CD14-positive monocyte (primary cell): ENCODE measurements at regions not wholly inside any gene's neighbourhood (a gene's known extent, or its start where the extent isn't known, plus 50 kb on each side); places are given as distances from the start of the nearest gene placed in this dataset.
"Not testable (repeated sequence)": the region's sequence is repeated elsewhere in the genome, so short reads cannot be mapped to it uniquely, and the experiment has no call there.

Experiments used
- DNase-seq, 3 donors: peaks; one replicate each; pipeline ENCODE4 v3.0.0-alpha.2; 2011 to 2022
- H2AFZ ChIP-seq: 2 replicates; pipeline ENCODE4 v1.6.0; 2012; ENCODE audit warnings: mild to moderate bottlenecking, low read depth, low read length, inconsistent platforms; ENCODE audit not compliant: insufficient read depth, poor library complexity, severe bottlenecking
- H3K27ac ChIP-seq, 2 donors: 1 replicate in 1 of 2; 2 replicates in 1 of 2; pipeline ENCODE4 v1.5.1; 2012 to 2013; ENCODE audit warnings: low read length in 2 of 2, control low read depth in 1 of 2, inconsistent platforms in 1 of 2, low read depth in 1 of 2, mild to moderate bottlenecking in 1 of 2
- H3K27me3 ChIP-seq, 2 donors: one replicate each; pipeline versions ENCODE4 v1.6.0 to v1.6.1; 2011 to 2013; ENCODE audit warnings: low read length in 2 of 2; ENCODE audit not compliant: control insufficient read depth in 2 of 2, insufficient read depth in 2 of 2
- H3K36me3 ChIP-seq, 2 donors: replicated peaks in 1 of 2; 1 replicate in 1 of 2; 2 replicates in 1 of 2; pipeline versions ENCODE4 v1.5.1 to v1.6.1; 2012 to 2013; ENCODE audit warnings: low read length in 2 of 2, control low read depth in 1 of 2, inconsistent platforms in 1 of 2, mild to moderate bottlenecking in 1 of 2; ENCODE audit not compliant: insufficient read depth in 2 of 2, control insufficient read depth in 1 of 2
- H3K4me1 ChIP-seq, 2 donors: 1 replicate in 1 of 2; 2 replicates in 1 of 2; pipeline versions ENCODE4 v1.5.1 to v1.6.1; 2012 to 2013; ENCODE audit warnings: low read length in 2 of 2, control low read depth in 1 of 2, inconsistent platforms in 1 of 2, mild to moderate bottlenecking in 1 of 2, moderate library complexity in 1 of 2; ENCODE audit not compliant: insufficient read depth in 2 of 2, control insufficient read depth in 1 of 2
- H3K4me2 ChIP-seq: replicated peaks from 2 replicates; pipeline ENCODE3; 2012; ENCODE audit warnings: low read length, moderate library complexity, mild to moderate bottlenecking; ENCODE audit not compliant: poor library complexity, severe bottlenecking; ENCODE audit errors: extremely low read depth
- H3K4me3 ChIP-seq, 3 experiments: fragments of 200-600 bp in 1 of 3; sonication (generic) in 1 of 3; replicated peaks in 1 of 3; 1 replicate in 2 of 3; 2 replicates in 1 of 3; pipeline ENCODE4 v1.5.1; 2011 to 2013; ENCODE audit warnings: low read length in 3 of 3, mild to moderate bottlenecking in 3 of 3, control low read depth in 2 of 3, low read depth in 2 of 3, inconsistent platforms in 1 of 3, moderate library complexity in 1 of 3
- H3K79me2 ChIP-seq: 2 replicates; pipeline ENCODE4 v1.6.0; 2012; ENCODE audit warnings: mild to moderate bottlenecking, control low read depth, inconsistent platforms, low read length, moderate library complexity; ENCODE audit not compliant: insufficient read depth
- H3K9ac ChIP-seq: 2 replicates; pipeline ENCODE4 v1.6.0; 2017; ENCODE audit warnings: low read length, mild to moderate bottlenecking; ENCODE audit not compliant: insufficient read depth, poor library complexity, severe bottlenecking
- H3K9me3 ChIP-seq, 2 donors: replicated peaks in 1 of 2; 1 replicate in 1 of 2; 2 replicates in 1 of 2; pipeline versions ENCODE4 v1.5.1 to v1.6.1; 2012 to 2013; ENCODE audit warnings: low read length in 2 of 2, control low read depth in 1 of 2; ENCODE audit not compliant: control insufficient read depth in 1 of 2, insufficient read depth in 1 of 2
- H4K20me1 ChIP-seq: 2 replicates; pipeline ENCODE4 v1.6.0; 2012; ENCODE audit warnings: mild to moderate bottlenecking, low read length, control low read depth, moderate library complexity; ENCODE audit not compliant: insufficient read depth
- H3K27ac Mint-ChIP-seq, 7 donors: one replicate each; pipeline ENCODE4 v1.8.0; 2020; ENCODE audit warnings: mild to moderate bottlenecking in 7 of 7, mixed read lengths in 7 of 7, moderate library complexity in 6 of 7, inconsistent platforms in 2 of 7
- H3K27me3 Mint-ChIP-seq, 3 donors: one replicate each; pipeline ENCODE4 v1.8.0; 2021 to 2022; ENCODE audit warnings: low read depth in 3 of 3, mild to moderate bottlenecking in 3 of 3, mixed read lengths in 3 of 3, moderate library complexity in 3 of 3, inconsistent platforms in 1 of 3
- H3K36me3 Mint-ChIP-seq, 2 donors: one replicate each; pipeline ENCODE4 v1.8.0; 2020; ENCODE audit warnings: mixed read lengths in 2 of 2, inconsistent platforms in 1 of 2, mild to moderate bottlenecking in 1 of 2
- H3K4me1 Mint-ChIP-seq: one replicate; pipeline ENCODE4 v1.8.0; 2020; ENCODE audit warnings: mild to moderate bottlenecking, mixed read lengths
- H3K4me3 Mint-ChIP-seq, 2 donors: one replicate each; pipeline ENCODE4 v1.8.0; 2020; ENCODE audit warnings: mild to moderate bottlenecking in 2 of 2, mixed read lengths in 2 of 2, moderate library complexity in 1 of 2
- H3K9me3 Mint-ChIP-seq, 7 donors: one replicate each; pipeline ENCODE4 v1.8.0; 2020 to 2022; ENCODE audit warnings: mixed read lengths in 7 of 7, mild to moderate bottlenecking in 6 of 7, moderate library complexity in 6 of 7, inconsistent platforms in 2 of 7
- CTCF ChIP-seq: fragments of 200-600 bp; IDR thresholded peaks from one replicate; pipeline ENCODE4 v1.8.0; 2022; ENCODE audit warnings: antibody characterized with exemption, mild to moderate bottlenecking
- WGBS: methylation state at CpG from one replicate; pipeline ENCODE4 v1.1.5; 2013; ENCODE audit warnings: missing lambda C conversion rate; ENCODE audit not compliant: insufficient coverage; 5-methylcytosine and 5-hydroxymethylcytosine counted together
- intact Hi-C, 2 donors: fragments of 100-400 bp; cut with micrococcal nuclease; formaldehyde crosslinking; loops; one replicate each; pipeline versions ENCODE4 v1.15.0 to v1.15.1; 2023

DNA sequence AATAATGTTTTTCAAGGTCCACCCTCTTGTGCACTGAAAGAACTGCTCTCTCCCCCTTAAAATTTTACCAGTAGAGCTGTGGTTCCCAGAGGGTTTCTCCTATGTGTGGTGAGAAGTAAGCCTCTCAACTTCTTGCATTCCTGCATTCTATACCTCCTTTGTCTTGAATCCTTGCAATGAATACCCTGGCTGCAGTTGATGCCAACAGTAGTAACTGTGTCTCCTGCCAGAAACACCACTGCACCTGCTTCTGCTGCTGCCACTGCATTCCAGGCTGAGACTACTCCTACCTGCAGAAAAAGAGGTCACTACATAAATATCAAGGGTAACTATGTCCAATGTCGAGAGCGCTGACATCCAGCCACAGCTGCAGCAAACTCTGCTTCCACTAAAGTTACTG lies 203.7 kb downstream of the TMEM167A start:
- no peak overlapping the region for H3K9ac ChIP-seq
- intact Hi-C loops, result no loop called here

DNA sequence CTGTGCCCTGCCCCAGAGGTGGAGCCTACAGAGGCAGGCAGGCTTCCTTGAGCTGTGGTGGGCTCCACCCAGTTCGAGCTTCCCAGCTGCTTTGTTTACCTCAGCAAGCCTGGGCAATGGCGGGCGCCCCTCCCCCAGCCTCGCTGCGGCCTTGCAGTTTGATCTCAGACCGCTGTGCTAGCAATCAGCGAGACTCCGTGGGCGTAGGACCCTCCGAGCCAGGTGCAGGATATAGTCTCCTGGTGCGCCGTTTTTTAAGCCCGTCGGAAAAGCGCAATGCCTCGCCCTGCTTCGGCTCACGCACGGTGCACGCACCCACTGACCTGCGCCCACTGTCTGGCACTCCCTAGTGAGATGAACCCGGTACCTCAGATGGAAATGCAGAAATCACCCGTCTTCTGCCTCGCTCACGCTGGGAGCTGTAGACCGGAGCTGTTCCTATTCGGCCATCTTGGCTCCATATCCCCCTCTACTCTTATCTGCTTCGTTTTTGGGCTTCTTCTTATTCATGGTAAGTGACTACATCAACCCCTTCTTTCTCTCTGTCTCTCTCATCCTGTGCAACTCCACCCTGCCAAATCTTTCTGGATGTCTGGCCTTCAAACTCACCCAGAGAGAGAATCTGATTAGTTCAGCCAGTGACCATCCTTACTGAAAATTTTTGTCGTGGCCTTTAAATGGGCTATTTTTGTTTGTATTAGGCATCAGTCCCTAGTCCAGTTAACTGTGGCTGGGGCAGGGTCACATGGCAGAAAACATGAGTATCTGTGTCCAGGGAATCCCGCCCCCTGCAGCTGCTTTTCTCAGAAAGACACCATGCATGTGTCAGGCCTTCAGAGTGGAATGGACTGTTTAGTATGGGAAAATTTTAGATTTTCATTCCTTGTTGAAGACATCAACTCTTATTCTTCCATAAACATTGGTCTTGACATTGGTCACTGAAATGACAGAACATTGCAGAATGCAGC lies 204.6 kb downstream of the TMEM167A start:
- H3K9ac ChIP-seq, H3K4me3 ChIP-seq, H3K36me3 Mint-ChIP-seq, H3K27me3 Mint-ChIP-seq, H3K4me1 Mint-ChIP-seq, H3K4me1 ChIP-seq, H3K27me3 ChIP-seq, H3K4me2 ChIP-seq, H3K36me3 ChIP-seq, H3K27ac ChIP-seq, H3K79me2 ChIP-seq, H3K27ac Mint-ChIP-seq, intact Hi-C loops, H2AFZ ChIP-seq, H3K9me3 ChIP-seq, H4K20me1 ChIP-seq, DNase-seq, H3K4me3 Mint-ChIP-seq: not testable (repeated sequence)
- peaks cover 2 to 17% (median 11%) of the 10 kb centered on the region in 7 donors for H3K9me3 Mint-ChIP-seq
- 93% methylated on average over 24 of the region's 30 CpGs for WGBS

More for the DNA sequence above, 203.7 kb downstream of the TMEM167A start:
- H3K4me1 ChIP-seq, result no peaks in the 10 kb centered on the region
- no peaks in the 10 kb centered on the region for H3K36me3 ChIP-seq
- no peak overlapping the region for H3K27ac Mint-ChIP-seq
- H3K4me2 ChIP-seq, result no peak overlapping the region
- no peaks in the 10 kb centered on the region for H3K27me3 ChIP-seq
- no peaks in the 10 kb centered on the region for H3K79me2 ChIP-seq
- TF ChIP-seq CTCF, result no peak
- H4K20me1 ChIP-seq, result no peaks in the 10 kb centered on the region
- no peak overlapping the region for H3K4me3 Mint-ChIP-seq
- H2AFZ ChIP-seq, result no peak overlapping the region
- peaks cover 4 to 21% (median 11%) of the 10 kb centered on the region in 7 donors for H3K9me3 Mint-ChIP-seq
- WGBS, result 67% methylated on average over 2 of the region's 2 CpGs
- no peak overlapping the region for H3K27ac ChIP-seq
- H3K9me3 ChIP-seq, result peaks cover 0 to 8% of the 10 kb centered on the region in 2 donors
- H3K27me3 Mint-ChIP-seq, result peaks cover 0 to 2% (median 1%) of the 10 kb centered on the region in 3 donors
- no peak for DNase-seq
- H3K36me3 Mint-ChIP-seq, result peaks cover 0 to 4% of the 10 kb centered on the region in 2 donors
- H3K4me1 Mint-ChIP-seq, result no peaks in the 10 kb centered on the region
- H3K4me3 ChIP-seq, result no peak overlapping the region
